ENCODE measurements at regions not wholly inside any gene's neighbourhood (a gene's known extent, or its start where the extent isn't known, plus 50 kb on each side); places are given as distances from the start of the nearest gene placed in this dataset.
"Not testable (repeated sequence)": the region's sequence is repeated elsewhere in the genome, so short reads cannot be mapped to it uniquely, and the experiment has no call there.

DNA sequence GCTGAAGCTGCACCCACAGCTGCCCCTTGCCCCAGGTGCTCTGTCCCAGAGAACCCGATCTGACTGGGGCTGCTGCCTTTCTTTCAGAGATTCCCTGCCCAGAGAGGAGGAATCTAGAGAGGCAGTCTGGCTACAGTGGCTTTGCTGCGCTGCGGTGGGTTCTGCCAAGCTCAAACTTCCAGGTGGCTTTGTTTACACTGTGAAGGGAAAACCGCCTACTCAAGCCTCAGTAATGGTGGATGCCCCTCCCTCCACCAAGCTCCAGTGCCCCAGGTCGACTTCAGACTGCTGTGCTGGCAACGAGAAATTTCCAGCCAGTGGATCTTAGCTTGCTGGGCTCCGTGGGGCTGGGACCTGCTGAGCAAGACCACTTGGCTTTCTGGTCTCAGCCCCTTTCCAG, 130.4 kb upstream of the SLC35G4 start:
- TF ChIP-seq, protein P1, sequence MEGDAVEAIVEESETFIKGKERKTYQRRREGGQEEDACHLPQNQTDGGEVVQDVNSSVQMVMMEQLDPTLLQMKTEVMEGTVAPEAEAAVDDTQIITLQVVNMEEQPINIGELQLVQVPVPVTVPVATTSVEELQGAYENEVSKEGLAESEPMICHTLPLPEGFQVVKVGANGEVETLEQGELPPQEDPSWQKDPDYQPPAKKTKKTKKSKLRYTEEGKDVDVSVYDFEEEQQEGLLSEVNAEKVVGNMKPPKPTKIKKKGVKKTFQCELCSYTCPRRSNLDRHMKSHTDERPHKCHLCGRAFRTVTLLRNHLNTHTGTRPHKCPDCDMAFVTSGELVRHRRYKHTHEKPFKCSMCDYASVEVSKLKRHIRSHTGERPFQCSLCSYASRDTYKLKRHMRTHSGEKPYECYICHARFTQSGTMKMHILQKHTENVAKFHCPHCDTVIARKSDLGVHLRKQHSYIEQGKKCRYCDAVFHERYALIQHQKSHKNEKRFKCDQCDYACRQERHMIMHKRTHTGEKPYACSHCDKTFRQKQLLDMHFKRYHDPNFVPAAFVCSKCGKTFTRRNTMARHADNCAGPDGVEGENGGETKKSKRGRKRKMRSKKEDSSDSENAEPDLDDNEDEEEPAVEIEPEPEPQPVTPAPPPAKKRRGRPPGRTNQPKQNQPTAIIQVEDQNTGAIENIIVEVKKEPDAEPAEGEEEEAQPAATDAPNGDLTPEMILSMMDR (IDR thresholded peaks at IDR 0.05): not testable (repeated sequence)
- TF ChIP-seq POLR2A (IDR thresholded peaks at IDR 0.05): not testable (repeated sequence)
